HG02623 (cell line): ENCODE measurements at regions not wholly inside any gene's neighbourhood (a gene's known extent, or its start where the extent isn't known, plus 50 kb on each side); places are given as distances from the start of the nearest gene placed in this dataset.
"Not testable (repeated sequence)": the region's sequence is repeated elsewhere in the genome, so short reads cannot be mapped to it uniquely, and the experiment has no call there.

Source experiments
- ATAC-seq: cut with Tn5 transposase; IDR thresholded peaks from one replicate; pipeline ENCODE4 v1.9.1; 2021; ENCODE audit warnings: moderate library complexity; ENCODE audit not compliant: unreplicated experiment

DNA sequence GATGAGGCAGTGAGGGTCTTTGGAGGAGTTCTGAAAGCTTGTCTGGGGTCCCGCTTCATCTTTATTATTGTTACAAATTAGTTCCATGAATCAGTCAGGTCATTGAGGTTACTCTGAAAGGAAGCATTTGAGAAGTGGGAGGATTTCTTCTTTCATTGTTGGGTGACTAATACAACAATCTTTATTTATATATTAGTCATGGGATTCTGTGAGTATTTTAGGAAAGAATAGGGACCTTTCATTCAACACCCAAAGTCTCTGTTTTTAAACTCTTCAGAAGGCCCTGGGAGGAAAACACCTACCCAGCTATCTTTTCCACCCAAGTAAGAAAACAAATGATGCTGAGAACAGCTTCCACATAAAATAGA is 98.3 kb downstream of the SOD2 start:
- no peak for ATAC-seq

DNA sequence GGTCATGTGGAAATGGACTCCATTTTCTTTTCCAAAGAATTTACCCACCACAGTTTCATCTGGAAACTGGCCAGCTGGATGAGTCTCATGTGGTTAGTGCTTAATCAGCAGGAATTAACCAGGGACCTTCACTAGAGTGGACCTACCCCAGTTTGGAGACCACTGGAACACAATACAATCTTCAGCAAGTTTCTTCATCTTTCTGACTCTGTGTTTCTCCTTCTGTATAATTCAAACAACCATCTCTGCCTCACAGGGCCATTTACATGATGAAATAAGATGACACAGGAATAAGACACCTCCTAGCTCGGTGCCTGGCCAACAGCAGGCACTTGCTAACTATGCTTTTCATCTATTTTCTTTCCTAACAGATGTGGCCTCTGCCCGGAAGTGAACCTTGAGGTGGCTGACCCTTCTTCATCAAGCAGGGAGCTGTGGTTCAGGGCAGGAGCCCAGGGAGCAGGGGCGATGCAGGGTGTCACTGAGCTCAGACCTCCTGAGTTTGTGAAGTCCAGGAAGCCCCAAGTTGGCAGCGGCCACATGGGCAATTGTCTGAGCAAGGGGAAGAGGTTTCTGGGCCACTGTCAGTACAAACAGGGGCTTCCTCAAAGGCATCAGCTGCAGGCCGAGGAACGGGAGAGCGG is 98.8 kb downstream of the SOD2 start:
- ATAC-seq = no peak

DNA sequence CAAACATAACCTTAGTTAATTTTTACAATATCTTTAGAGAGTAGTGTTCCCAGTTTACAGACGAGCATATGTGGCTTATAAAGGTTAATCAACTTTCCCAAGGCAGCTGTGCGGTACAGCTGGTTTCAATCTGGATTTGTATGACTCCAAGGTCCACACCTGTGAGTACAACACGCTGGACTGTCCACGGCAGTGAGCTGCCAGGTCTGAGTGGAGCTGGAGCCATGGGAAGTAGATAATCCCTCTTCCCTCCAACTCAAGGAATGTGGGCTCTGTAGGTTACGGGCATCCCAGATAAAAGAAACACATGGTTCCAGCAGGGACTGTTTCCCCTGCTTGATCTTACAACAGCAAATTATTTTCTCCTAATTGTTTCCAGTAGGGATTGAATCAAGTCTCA is 102.2 kb downstream of the SOD2 start:
- no peak for ATAC-seq

DNA sequence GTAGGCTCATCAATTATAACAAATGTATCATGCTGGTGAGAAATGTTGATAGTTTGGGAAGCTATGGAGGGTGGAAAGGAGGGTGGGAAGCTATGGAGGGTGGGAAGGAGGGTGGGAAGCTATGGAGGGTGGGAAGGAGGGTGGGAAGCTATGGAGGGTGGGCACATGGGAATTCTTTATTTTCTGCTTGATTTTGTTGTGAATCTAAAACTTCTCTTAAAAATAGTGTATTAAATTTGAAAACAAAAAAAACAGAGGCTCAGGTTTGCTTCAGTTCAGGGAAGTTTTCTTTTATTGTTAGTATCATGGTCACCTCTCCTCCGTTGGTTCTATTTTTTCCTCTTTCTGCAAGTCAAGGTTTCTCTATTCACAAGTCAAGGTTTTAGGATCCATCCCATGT is 106.4 kb downstream of the SOD2 start:
- no peak for ATAC-seq

DNA sequence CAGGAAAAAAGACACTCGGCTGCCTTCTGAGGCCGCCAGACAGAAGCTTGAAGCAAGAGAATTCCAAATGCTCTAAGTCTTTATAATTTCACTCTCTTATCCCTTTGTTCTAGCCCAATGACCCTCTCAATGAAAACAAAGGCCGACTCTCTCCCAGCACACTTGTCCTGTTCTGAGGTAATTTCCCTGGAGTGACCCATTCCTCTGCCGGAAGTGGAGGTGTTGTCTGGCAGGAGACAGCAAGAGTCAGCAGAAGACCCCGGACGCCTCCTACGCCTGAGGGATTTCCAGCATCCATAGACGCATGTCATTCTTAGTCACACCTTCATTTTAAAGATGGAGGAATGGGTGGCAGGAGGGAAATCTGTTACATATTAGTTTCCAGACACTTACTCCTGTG is 110.3 kb downstream of the SOD2 start:
- ATAC-seq = no peak

DNA sequence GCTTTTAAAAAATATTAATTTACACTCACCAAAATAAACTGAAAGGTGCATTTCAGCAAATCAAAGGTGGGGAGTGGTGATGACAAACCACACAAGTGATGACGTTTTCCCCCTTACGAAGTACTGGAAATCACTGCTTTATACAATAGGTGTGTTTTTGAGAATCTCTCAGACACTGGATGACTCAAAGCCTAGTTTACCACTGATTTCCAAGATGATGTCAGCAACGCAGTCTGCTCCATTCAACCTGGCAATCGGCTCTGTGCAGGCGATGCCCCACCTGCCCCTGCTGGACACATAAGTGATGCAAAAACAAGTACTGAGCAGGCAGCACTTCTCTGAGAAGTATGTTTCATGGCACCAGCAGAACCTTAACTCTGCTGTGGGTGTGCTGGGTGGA is 114.4 kb downstream of the SOD2 start:
- ATAC-seq = no peak

DNA sequence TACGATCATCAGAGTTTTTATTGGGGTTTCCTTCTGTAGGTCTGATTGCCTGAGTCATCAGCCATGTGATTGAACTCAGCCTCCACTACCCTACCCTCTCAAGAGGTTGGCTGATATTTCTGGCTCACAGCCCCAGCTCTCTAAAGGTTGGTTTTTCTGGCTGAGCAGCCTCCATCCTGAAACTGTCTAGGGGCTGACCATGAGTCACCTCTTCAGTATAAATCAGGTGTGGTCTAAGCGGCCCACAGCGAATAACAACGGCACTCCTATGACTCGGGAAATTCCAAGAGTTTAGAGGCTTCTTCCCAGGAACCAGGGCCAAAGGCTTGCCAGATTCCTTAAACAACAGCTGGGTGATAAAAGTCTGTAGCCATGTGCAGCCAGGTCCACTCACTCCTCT is 115.5 kb downstream of the SOD2 start:
- ATAC-seq = no peak

DNA sequence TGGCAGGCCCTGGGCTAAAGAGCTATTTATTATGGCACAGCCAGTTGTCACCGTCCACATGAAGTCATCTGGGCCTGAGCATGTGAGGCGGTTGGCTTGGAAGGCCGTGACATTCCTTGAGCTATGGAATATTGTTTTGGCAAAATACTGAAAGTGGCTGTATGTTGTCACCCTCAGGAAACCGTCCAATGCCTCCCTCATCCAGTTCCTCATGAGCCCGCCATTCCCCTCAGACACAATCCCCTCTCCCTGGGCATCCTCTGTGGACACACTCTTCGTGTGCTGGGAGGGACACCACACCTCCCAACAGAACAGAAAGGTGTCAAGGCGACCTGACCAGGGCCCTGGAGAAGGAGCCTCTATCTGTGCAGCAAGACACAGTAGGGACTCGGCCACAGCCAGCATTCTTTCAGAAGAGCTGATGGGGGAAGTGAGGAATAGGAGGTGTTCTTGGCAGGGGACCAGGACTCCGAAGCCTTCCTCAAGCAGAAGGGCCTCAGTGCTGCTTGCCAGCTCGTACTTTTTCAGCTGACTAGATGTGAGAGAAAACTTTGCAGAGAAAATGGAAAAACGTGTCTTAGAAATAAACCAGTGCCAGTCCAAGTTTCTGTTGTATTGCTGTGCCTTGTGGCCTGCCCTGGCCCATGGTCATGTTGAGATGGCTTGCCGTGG is 120.5 kb downstream of the SOD2 start:
- ATAC-seq = no peak

DNA sequence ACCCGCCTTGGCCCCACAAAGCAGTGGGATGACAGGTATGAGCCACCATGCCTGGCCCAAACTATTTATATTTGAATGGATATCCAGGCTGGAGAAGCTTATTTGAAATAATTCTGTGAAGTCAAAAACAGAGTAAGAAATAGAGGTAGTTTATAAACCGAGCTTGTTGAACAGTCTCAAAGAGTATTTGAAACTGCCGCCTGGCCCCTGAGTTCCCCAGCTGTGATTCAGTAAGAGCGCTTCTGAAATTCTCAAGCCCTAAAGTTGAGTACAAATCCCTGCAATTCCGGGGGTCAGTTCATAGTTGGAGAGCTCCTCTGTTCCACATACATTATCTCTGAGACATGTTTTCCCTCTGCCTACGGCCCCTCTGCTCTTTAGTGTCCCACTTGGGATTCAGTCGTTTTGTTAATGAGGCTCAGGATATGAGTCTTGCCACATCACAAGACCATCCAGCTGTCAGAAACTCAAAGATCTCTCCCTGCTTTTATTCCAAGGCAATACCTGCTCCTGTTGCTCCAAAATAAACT is 127.8 kb downstream of the SOD2 start:
- no peak for ATAC-seq

DNA sequence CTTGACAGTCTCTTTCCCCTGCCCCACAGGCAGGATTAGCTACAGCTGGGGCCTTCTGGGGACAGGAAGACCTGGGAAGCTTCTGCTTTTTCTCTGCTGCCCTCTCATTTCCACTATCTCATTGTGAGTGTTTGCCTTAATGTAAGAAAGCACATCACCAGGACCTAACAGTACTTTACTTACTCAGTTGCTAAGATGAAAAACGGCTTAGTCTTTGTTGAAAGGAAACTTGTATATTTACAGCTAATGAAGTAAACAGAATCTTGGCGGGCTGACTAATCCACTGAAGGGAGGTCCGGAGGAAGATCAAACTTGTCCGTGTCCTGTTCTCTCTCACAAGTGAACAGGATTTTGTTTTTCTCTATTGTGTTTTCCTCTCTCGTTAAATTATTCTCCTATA is 128.6 kb downstream of the SOD2 start:
- no peak for ATAC-seq

DNA sequence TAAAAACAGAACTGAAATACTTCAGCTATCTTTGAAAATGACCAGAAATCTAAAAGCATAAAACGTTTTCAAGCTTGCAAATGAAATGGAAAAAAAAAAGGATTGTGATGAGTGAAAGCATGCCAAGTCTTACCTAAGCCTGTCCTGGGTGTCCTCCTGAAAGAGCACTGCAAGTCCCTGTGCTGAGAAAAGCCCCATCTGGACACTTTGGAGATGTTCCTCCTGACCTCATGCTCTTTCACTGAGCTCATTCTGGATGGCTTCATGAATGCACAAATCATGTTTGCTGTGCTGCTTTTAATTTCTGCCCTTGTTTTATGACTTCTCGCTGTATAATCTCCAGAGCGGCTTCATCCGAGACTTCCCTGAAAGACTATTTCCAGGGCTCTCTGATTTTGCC is 136.0 kb downstream of the SOD2 start:
- no peak for ATAC-seq

DNA sequence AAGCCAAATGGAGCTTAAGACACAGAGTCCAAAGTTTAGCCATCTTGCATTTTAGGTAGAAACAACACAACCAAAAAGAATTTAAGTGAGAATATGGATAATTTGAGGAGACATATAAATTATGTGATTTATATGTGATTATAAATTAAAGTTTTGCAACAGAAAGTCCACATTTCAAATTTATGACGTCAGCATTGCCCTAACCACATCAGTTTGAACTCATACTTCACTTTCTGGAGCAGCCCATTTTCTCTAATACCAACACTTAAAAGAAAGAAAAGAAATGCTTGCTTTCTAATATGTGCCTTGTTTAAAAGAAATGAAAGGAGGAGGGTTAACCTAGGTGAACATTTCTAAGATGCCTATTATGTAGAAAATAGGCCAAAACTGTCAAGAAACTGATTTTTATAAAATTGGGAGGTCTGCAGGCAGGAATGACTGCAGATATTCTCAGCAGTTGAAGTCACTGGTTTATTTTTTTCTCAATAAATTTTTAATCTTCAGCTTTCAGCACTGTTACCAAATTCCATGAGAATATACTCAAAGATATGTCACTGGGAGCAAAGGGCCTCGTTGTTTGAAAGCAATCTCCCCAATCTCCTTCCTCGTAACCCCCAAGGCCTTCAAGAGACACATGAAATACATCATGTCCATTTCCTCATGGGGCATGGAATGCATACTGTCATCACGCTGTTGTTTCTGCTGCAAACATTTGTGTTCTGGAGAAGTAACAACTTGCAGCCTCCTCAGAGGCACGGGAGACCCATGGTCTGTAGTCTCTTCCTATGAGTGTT is 137.8 kb downstream of the SOD2 start:
- ATAC-seq = no peak

DNA sequence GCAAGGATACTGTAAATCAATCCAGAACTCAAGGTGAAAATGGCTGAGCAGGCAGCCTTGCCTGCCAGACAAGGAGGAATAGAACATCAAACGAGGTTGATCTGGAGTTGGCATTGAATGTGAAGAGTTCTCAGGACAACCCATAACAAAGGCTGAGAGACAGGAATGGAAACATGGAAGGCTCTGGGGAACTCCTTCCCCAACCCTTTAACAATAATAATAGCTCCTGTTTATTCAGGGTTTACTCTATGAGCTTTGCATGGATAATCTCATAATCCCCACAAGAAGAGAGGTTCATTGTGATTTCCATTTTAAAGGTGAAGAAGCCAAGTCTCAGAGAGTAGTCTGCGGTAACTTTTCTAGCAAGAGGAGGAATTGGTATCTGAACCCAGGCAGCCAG is 151.7 kb downstream of the SOD2 start:
- no peak for ATAC-seq

DNA sequence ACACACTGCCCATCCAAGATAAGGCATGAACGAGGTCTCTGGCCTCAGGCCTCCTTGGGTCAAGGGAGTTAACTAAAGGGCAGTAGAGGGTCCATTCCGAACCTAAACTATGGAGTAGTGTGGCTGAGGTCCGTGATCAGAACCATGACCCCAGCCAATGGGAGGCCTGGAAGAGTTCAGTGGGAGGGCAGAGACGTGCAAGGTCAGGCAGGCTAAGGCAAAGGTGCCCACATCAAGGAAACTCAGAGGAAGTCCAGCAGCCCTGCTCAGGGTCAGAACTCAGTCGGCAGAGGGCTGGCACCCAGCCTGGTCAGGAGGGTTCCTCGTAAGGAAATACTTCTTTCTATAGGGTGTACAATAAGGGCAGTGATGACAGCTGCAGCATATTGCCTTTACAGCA is 152.2 kb downstream of the SOD2 start:
- no peak for ATAC-seq

DNA sequence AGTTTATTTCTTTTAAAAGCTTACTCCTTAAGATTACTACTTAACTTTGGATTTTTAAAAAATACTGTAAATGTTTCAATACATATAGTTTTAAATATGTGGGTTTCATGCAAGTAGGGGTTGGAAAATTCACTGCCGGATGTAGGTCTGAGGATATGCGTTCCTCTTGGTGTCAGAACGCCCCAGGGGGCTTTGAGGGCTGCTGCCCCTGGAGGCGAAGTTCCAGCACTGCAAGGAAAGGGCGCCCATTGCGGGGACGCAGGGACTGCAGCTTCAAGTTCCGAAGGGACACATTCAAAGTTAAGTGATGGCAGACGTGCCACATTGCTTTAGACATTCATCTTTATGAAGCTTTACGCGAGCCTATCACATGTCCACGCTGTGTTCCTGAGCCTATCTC is 152.9 kb downstream of the SOD2 start:
- no peak for ATAC-seq

DNA sequence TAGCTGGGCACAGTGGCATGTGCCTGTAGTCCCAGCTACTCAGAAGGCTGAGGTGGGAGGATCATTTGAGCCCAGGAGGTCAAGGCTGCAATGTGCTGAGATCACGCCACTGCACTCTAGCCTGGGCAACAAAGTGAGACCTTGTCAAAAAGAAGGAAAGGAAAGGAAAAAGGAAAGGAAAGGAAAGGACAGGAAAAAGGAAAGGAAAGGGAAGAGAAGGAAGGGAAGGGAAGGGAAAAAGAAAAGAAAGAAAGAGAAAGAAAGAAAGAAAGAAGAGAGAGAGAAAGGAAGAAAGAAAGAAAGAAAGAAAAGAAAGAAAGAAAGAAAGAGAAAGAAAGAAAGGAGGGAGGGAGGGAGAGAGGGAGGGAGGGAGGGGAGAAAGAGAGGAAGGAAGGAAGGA is 155.0 kb downstream of the SOD2 start:
- ATAC-seq = not testable (repeated sequence)

DNA sequence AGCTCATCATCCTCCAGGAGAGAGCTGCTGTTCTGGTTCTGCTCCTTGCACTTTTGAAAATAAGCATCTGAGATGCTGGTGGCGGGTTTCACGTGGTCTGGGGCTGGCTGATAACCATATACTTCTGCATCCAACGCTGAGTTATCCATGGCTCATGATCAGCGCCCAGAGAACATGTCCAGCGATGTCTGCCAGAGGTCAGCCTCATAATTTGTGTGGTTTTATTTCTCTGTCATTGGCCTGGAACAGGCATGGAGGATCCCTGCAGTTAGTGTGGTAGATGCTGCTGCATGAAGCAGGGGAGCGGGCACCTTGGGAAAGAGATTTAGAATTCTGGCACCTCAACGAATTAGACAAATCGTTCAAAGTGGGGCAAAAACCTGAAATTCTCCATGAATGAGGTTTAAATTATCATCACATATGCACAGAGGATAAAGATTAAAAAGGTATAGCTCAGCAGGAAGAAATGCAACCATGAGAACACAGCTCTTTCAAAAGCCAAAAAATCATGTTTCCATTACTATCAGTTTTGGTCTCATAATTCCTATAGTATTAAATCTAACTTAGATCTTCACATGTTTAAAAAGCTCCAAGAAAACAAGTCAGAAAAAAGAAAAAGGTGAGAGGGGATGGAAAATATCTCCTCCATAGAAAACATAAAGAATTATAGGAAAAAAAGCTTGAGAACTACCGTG is 157.2 kb downstream of the SOD2 start:
- ATAC-seq = no peak

DNA sequence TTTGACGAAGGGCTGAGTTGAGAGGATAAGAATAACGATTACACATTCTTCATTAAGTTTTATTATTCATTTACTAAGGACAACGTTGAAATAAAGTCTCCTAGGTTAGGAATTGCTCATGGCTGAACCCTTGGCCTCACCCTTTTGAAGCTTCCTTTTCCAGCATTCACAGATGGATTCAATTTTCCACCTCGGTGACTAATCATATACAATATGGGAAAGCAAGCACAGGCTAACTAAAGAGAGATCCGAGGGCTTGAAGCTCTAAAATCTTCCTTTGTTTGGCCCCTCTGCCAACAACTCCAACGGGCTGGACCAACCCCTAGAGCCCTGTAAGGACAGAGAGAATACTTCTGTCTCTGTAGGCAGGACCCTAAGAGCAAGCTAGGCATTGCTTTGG is 159.5 kb downstream of the SOD2 start:
- no peak for ATAC-seq

DNA sequence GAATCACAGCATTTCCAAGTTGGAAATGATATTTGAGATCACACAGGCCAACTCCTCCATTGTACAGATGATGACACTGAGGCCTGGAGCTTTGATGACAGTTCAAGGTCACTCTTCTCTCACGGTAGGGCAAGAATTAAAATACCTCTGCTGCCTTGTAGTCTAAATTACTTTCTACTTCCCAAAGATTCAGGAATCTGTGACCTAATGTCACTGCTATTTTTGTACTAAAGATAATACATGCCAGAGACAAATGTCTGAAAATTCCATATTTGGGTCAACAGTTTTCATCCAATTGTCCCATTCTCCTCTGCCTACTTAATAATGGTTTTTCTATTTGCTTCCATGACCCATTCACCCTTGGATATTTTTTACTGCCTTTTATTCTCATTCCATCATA is 160.0 kb downstream of the SOD2 start:
- ATAC-seq = no peak

DNA sequence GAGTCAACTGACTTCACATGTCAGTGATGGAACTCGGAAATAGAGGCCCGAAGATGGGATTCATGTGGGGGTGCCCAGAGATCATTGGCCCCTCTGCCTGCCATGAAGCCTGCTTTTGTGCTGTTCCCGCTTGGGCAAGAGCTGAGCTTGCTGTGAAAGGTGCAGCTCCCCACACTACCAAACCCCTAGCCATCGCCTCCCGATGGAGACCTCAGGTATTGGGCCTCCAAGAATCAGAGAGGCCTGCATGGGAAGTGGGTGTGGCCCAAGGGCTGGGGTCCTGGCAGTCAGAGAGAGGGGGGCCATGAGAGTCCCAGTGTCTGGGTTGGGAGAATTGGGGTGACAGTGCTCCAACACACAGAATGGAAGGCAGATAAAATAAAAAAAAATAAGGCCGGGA is 160.9 kb downstream of the SOD2 start:
- no peak for ATAC-seq

DNA sequence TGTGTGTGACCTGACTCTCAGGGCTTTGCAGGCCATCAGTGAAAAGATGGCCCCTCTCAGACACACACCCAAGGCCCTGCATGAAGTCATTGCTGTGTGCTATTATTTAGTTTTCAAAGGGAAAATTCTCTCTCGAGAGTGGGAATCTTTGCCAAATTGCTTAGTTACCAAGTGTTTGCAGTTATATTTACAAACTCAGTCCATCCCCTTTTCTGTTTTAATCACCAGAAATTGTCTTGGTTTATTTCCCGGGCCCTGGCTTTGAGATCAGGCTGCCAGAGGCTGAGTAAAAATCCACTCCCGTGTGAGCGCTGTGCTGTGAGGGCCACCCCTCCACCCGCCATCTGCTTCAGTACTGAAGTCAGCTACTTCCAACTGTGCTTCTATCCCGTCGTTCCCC is 163.1 kb downstream of the SOD2 start:
- no peak for ATAC-seq

DNA sequence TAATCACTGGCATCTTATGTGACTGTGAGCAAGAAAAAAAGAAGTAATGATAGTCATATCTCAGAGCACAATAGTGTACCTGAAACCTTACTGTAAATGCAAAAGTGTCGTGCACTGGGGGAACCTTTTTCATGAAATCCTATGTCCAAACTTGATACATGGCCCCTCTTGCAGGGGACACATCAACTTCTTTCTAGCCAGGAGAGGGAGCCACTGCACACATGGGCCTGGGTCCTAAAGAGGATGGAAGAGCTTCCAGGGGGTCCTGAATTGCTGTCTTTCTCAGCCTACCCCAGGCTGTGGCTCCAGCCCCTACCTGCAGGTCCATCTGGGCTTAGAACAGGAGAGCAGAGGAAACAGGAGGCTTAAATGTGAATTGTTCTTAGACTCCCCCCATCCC is 165.7 kb downstream of the SOD2 start:
- ATAC-seq = no peak
